ENCODE measurements at regions not wholly inside any gene's neighbourhood (a gene's known extent, or its start where the extent isn't known, plus 50 kb on each side); places are given as distances from the start of the nearest gene placed in this dataset.
A peak's percentile ranks its signal among the peaks of the same experiment; 100 is the strongest.

DNA sequence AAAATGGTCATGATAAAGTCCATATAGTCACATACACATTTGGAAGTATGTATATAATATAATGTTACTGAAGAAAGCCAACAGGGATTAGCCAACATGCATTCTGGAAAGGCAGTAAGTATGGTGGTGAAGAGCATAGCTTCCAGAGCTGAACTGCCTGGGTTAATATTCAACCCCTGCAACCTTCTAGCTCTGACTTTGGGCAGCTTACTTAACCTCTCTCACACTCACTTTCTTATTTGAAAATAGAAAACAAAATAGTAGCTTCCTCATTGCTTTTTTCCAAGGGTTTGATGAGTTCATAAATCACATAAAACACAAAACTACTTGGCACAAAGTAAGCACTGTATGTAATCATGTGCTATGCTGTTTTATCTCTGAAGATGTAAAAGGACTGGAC is 216.4 kb downstream of the CHIC2 start:
- peak; percentile 98 for ATAC-seq
- intact Hi-C loops (cut with micrococcal nuclease; ENCODE audit: unreplicated experiment) (no loop called here), in situ Hi-C loops (cut with HindIII; ENCODE audit: extremely low pct_ligation_motif_present, low pct_unique_long_range_greater_than_20kb) (no loop called here)
- Histone ChIP-seq H4K20me1 (ENCODE audit: insufficient read depth, low read length) (no peaks in the 10 kb centered on the region), H3K79me2 (ENCODE audit: insufficient read depth, low read length) (no peaks in the 10 kb centered on the region), H3K9me3 (ENCODE audit: low read length) (no peaks in the 10 kb centered on the region), H3K4me1 (ENCODE audit: insufficient read depth, low read length) (peaks cover 10% of the 10 kb centered on the region), H3K4me2 (ENCODE audit: low read depth, low read length) (peak overlapping the region; percentile 36; the same call in 1 of the 2 replicates), H3K27ac (ENCODE audit: extremely low read length, insufficient read depth, low read length) (no peak overlapping the region), H3K4me3 (replicated peaks in 1 of 3; ENCODE audit: insufficient read depth in 1 of 3, low read depth in 2 of 3, low read length in 3 of 3) (no peak overlapping the region), H3K27me3 (ENCODE audit: control insufficient read depth in 1 of 2, insufficient read depth in 2 of 2, low read length in 2 of 2) (no peaks in the 10 kb centered on the region), H3K36me3 (replicated peaks in 1 of 2; ENCODE audit: control insufficient read depth in 1 of 2, insufficient read depth in 2 of 2, low read length in 2 of 2) (no peaks in the 10 kb centered on the region), H3K9ac (ENCODE audit: insufficient read depth, low read depth, low read length) (no peak overlapping the region), H2AFZ (ENCODE audit: low read length) (no peak overlapping the region)
- DNase-seq (ENCODE audit: low spot score), result peak; percentile 17
- FAIRE-seq, result peak; percentile 34
- ChIA-PET CTCF (ENCODE audit: low intra/inter-chr PET ratio, low total read pairs) (no interaction called here), POLR2A (no interaction called here)
- no TSS peak for BruUV-seq (replicated peaks)
- TF ChIP-seq, protein P1, sequence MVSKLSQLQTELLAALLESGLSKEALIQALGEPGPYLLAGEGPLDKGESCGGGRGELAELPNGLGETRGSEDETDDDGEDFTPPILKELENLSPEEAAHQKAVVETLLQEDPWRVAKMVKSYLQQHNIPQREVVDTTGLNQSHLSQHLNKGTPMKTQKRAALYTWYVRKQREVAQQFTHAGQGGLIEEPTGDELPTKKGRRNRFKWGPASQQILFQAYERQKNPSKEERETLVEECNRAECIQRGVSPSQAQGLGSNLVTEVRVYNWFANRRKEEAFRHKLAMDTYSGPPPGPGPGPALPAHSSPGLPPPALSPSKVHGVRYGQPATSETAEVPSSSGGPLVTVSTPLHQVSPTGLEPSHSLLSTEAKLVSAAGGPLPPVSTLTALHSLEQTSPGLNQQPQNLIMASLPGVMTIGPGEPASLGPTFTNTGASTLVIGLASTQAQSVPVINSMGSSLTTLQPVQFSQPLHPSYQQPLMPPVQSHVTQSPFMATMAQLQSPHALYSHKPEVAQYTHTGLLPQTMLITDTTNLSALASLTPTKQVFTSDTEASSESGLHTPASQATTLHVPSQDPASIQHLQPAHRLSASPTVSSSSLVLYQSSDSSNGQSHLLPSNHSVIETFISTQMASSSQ (IDR thresholded peaks at IDR 0.05; ENCODE audit: low read depth), result peak; percentile 77
- TF ChIP-seq, protein P1 (CRISPR knock-in tag; IDR thresholded peaks at IDR 0.05; ENCODE audit: borderline replicate concordance), result no peak
- TF ChIP-seq GLI4 (CRISPR knock-in tag; IDR thresholded peaks at IDR 0.05; ENCODE audit: borderline replicate concordance) (no peak), ZMYM4 (CRISPR knock-in tag; IDR thresholded peaks at IDR 0.05) (0 out of 2 replicates have a peak, but pooled peaks have one; percentile 29), ZFP62 (CRISPR knock-in tag; IDR thresholded peaks at IDR 0.05) (no peak), ZNF644 (CRISPR knock-in tag; IDR thresholded peaks at IDR 0.05; ENCODE audit: low read depth) (peak; percentile 72; the same call in 1 of the 2 replicates)
- TF ChIP-seq, protein P2, sequence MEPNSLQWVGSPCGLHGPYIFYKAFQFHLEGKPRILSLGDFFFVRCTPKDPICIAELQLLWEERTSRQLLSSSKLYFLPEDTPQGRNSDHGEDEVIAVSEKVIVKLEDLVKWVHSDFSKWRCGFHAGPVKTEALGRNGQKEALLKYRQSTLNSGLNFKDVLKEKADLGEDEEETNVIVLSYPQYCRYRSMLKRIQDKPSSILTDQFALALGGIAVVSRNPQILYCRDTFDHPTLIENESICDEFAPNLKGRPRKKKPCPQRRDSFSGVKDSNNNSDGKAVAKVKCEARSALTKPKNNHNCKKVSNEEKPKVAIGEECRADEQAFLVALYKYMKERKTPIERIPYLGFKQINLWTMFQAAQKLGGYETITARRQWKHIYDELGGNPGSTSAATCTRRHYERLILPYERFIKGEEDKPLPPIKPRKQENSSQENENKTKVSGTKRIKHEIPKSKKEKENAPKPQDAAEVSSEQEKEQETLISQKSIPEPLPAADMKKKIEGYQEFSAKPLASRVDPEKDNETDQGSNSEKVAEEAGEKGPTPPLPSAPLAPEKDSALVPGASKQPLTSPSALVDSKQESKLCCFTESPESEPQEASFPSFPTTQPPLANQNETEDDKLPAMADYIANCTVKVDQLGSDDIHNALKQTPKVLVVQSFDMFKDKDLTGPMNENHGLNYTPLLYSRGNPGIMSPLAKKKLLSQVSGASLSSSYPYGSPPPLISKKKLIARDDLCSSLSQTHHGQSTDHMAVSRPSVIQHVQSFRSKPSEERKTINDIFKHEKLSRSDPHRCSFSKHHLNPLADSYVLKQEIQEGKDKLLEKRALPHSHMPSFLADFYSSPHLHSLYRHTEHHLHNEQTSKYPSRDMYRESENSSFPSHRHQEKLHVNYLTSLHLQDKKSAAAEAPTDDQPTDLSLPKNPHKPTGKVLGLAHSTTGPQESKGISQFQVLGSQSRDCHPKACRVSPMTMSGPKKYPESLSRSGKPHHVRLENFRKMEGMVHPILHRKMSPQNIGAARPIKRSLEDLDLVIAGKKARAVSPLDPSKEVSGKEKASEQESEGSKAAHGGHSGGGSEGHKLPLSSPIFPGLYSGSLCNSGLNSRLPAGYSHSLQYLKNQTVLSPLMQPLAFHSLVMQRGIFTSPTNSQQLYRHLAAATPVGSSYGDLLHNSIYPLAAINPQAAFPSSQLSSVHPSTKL (CRISPR knock-in tag; IDR thresholded peaks at IDR 0.05), result peak; percentile 30; the same call in 1 of the 2 replicates
